ENCODE measurements at regions not wholly inside any gene's neighbourhood (a gene's known extent, or its start where the extent isn't known, plus 50 kb on each side); places are given as distances from the start of the nearest gene placed in this dataset.

DNA sequence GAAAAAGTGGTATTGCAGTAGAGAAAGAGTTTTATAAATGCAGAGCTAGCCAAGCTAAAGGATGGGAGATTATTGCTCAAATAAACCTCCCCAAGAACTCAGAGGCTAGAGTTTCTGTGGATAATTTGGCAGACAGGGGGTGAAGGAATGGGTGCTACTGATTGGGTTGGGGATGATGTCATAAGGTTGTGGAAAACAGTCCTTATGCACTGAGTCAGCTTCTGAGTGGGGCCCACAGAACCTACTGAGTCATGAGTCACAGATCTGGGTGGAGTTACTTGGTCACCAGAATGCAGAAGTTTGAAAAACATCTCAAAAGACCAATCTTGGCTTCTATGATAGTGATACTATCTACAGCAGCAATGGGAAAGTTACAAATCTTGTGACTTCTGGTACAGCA lies 1146.7 kb downstream of the TYW1 start:
- no peak for DNase-seq
- H3K4me2 ChIP-seq (ENCODE audit: low read length, poor library complexity, severe bottlenecking) = no peak overlapping the region
- H3K27me3 ChIP-seq (ENCODE audit: control insufficient read depth in 1 of 2, insufficient read depth in 1 of 2, low read length in 2 of 2) = no peaks in the 10 kb centered on the region
- H3K4me1 ChIP-seq (ENCODE audit: control insufficient read depth, insufficient read depth, low read depth, low read length) = no peaks in the 10 kb centered on the region
- H3K18ac ChIP-seq (ENCODE audit: low read depth in 1 of 2, low read length in 2 of 2) = no peak overlapping the region
- no peak overlapping the region for H3K4ac ChIP-seq (ENCODE audit: low read depth in 1 of 2, low read length in 2 of 2)
- H2BK5ac ChIP-seq (ENCODE audit: low read depth, low read length, poor library complexity, severe bottlenecking) = no peak overlapping the region
- H3K9me3 ChIP-seq (ENCODE audit: control insufficient read depth, low read length) = peaks cover 21% of the 10 kb centered on the region
- H2BK12ac ChIP-seq (ENCODE audit: low read length in 2 of 2) = no peak overlapping the region
- H2AFZ ChIP-seq (ENCODE audit: low read depth, low read length) = no peak overlapping the region
- no peaks in the 10 kb centered on the region for H3K79me1 ChIP-seq (replicated peaks; ENCODE audit: low read length, poor library complexity, severe bottlenecking)
- H2BK120ac ChIP-seq (ENCODE audit: low read depth, low read length) = no peak overlapping the region
- H3K4me3 ChIP-seq (ENCODE audit: insufficient read depth in 1 of 2, low read depth in 1 of 2, low read length in 2 of 2) = no peak overlapping the region
- no peak overlapping the region for H4K91ac ChIP-seq (ENCODE audit: low read length)
- no peak overlapping the region for H3K9ac ChIP-seq (ENCODE audit: low read length)
- H3K36me3 ChIP-seq (ENCODE audit: control insufficient read depth in 1 of 2, insufficient read depth in 2 of 2, low read depth in 1 of 2, low read length in 2 of 2) = no peaks in the 10 kb centered on the region
- no peak overlapping the region for H2BK15ac ChIP-seq (ENCODE audit: low read depth, poor library complexity, severe bottlenecking)
- no peak overlapping the region for H3K14ac ChIP-seq (ENCODE audit: low read length in 2 of 2)
- no peak overlapping the region for H3K23ac ChIP-seq (ENCODE audit: low read length in 2 of 2)
- no peak overlapping the region for H2AK5ac ChIP-seq (ENCODE audit: low read length, severe bottlenecking)
- no peak overlapping the region for H4K8ac ChIP-seq (ENCODE audit: low read length)
- H3K27ac ChIP-seq (ENCODE audit: low read length, poor library complexity, severe bottlenecking) = no peak overlapping the region

DNA sequence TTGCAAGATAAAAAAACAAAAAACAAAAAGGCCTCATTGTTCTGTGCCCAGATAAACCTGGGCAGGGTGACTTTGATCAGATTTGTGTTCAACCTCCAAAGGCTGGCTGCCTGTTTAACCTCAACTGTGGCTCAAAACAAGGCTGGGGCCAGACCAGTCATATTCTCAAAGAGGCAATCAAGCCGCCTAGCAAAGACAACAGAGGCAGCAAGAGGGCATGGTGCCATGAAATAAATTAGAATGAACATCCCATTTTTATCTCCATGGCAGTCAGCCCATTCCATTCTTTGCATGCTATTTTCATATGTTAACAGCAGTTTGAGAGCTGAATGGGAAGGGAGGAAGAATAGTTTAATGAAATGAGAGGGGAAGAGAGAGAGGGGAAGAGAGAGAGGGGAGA lies 1150.3 kb downstream of the TYW1 start:
- no peak overlapping the region for H2BK15ac ChIP-seq (ENCODE audit: low read depth, poor library complexity, severe bottlenecking)
- H3K9me3 ChIP-seq (ENCODE audit: control insufficient read depth, low read length) = peaks cover 21% of the 10 kb centered on the region
- no peak overlapping the region for H3K4ac ChIP-seq (ENCODE audit: low read depth in 1 of 2, low read length in 2 of 2)
- no peak overlapping the region for H3K23ac ChIP-seq (ENCODE audit: low read length in 2 of 2)
- no peak overlapping the region for H2BK12ac ChIP-seq (ENCODE audit: low read length in 2 of 2)
- WGBS = 40% methylated on average over 1 of the region's 1 CpG
- no peak overlapping the region for H2AFZ ChIP-seq (ENCODE audit: low read depth, low read length)
- no peaks in the 10 kb centered on the region for H3K27me3 ChIP-seq (ENCODE audit: control insufficient read depth in 1 of 2, insufficient read depth in 1 of 2, low read length in 2 of 2)
- DNase-seq = no peak
- no peak overlapping the region for H3K27ac ChIP-seq (ENCODE audit: low read length, poor library complexity, severe bottlenecking)
- H3K36me3 ChIP-seq (ENCODE audit: control insufficient read depth in 1 of 2, insufficient read depth in 2 of 2, low read depth in 1 of 2, low read length in 2 of 2) = no peaks in the 10 kb centered on the region
- no peak overlapping the region for H4K91ac ChIP-seq (ENCODE audit: low read length)
- H3K4me3 ChIP-seq (ENCODE audit: insufficient read depth in 1 of 2, low read depth in 1 of 2, low read length in 2 of 2) = no peak overlapping the region
- no peak overlapping the region for H2BK5ac ChIP-seq (ENCODE audit: low read depth, low read length, poor library complexity, severe bottlenecking)
- H3K4me2 ChIP-seq (ENCODE audit: low read length, poor library complexity, severe bottlenecking) = no peak overlapping the region
- no peak overlapping the region for H2AK5ac ChIP-seq (ENCODE audit: low read length, severe bottlenecking)
- H3K9ac ChIP-seq (ENCODE audit: low read length) = no peak overlapping the region
- no peak overlapping the region for H2BK120ac ChIP-seq (ENCODE audit: low read depth, low read length)
- no peak overlapping the region for H3K18ac ChIP-seq (ENCODE audit: low read depth in 1 of 2, low read length in 2 of 2)
- H3K79me1 ChIP-seq (replicated peaks; ENCODE audit: low read length, poor library complexity, severe bottlenecking) = no peaks in the 10 kb centered on the region
- no peak overlapping the region for H3K14ac ChIP-seq (ENCODE audit: low read length in 2 of 2)
- no peak overlapping the region for H4K8ac ChIP-seq (ENCODE audit: low read length)
- no peaks in the 10 kb centered on the region for H3K4me1 ChIP-seq (ENCODE audit: control insufficient read depth, insufficient read depth, low read depth, low read length)

DNA sequence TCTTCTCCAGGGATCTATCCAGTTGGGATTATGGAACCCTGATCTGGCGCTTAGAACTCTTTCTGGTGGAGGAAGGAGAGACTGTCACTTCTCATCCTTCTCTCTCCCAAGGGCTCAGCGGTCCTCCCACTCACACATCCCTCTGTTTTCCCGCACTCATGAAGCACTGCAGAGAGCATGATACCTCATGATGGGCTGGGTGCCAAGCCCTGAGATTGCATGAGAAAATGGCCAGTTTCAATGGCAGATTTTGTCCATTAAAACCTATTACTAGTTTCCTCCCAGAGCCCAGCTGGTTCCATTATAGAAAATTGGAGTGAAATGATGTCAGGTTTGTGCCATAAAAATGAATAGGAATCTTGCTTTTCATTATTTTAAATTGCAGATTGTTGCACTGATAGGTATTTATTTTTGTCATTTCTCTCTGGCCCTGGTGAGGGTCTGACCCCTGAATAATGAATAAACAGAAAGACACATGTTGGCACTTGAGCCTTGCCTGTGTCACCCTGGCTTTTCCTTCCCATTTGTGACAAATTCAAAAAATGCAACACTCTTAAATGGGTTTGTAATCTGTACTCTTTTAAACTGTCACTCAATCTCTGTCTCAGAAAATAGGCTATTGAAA lies 1151.1 kb downstream of the TYW1 start:
- Histone ChIP-seq H3K4me3 (ENCODE audit: insufficient read depth in 1 of 2, low read depth in 1 of 2, low read length in 2 of 2) (no peak overlapping the region), H3K27ac (ENCODE audit: low read length, poor library complexity, severe bottlenecking) (no peak overlapping the region), H3K4me1 (ENCODE audit: control insufficient read depth, insufficient read depth, low read depth, low read length) (no peaks in the 10 kb centered on the region), H3K36me3 (ENCODE audit: control insufficient read depth in 1 of 2, insufficient read depth in 2 of 2, low read depth in 1 of 2, low read length in 2 of 2) (no peaks in the 10 kb centered on the region), H3K9me3 (ENCODE audit: control insufficient read depth, low read length) (peaks cover 15% of the 10 kb centered on the region), H3K4ac (ENCODE audit: low read depth in 1 of 2, low read length in 2 of 2) (no peak overlapping the region), H2BK5ac (ENCODE audit: low read depth, low read length, poor library complexity, severe bottlenecking) (no peak overlapping the region), H3K14ac (ENCODE audit: low read length in 2 of 2) (no peak overlapping the region), H2BK12ac (ENCODE audit: low read length in 2 of 2) (no peak overlapping the region), H4K91ac (ENCODE audit: low read length) (no peak overlapping the region), H2AK5ac (ENCODE audit: low read length, severe bottlenecking) (no peak overlapping the region), H3K18ac (ENCODE audit: low read depth in 1 of 2, low read length in 2 of 2) (no peak overlapping the region), H4K8ac (ENCODE audit: low read length) (no peak overlapping the region), H2BK15ac (ENCODE audit: low read depth, poor library complexity, severe bottlenecking) (no peak overlapping the region), H2AFZ (ENCODE audit: low read depth, low read length) (no peak overlapping the region), H3K27me3 (ENCODE audit: control insufficient read depth in 1 of 2, insufficient read depth in 1 of 2, low read length in 2 of 2) (no peaks in the 10 kb centered on the region), H2BK120ac (ENCODE audit: low read depth, low read length) (no peak overlapping the region), H3K4me2 (ENCODE audit: low read length, poor library complexity, severe bottlenecking) (no peak overlapping the region), H3K23ac (ENCODE audit: low read length in 2 of 2) (no peak overlapping the region), H3K9ac (ENCODE audit: low read length) (no peak overlapping the region), H3K79me1 (replicated peaks; ENCODE audit: low read length, poor library complexity, severe bottlenecking) (no peaks in the 10 kb centered on the region)
- WGBS = 54% methylated on average over 3 of the region's 3 CpGs
- no peak for DNase-seq

DNA sequence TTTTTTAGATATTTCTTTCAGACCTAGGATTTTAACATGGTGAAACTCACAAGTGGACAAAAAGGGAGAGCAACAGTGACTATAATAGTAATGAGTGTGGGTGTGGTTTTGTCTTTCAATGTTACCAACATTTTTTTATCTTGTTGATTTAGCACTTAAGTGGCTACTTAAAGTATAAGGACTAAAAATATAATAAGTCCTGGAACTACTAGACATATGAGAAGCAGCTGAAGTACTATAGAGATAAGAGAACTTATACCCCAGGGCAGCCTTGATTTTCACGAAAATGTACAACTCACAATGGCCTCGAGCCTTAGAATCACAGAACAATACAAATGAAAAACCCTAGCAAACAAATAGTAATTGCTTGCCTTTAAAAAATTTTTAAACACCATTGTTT lies 1151.8 kb downstream of the TYW1 start:
- Histone ChIP-seq H2BK5ac (ENCODE audit: low read depth, low read length, poor library complexity, severe bottlenecking) (no peak overlapping the region), H3K23ac (ENCODE audit: low read length in 2 of 2) (no peak overlapping the region), H3K9me3 (ENCODE audit: control insufficient read depth, low read length) (peaks cover 8% of the 10 kb centered on the region), H3K4ac (ENCODE audit: low read depth in 1 of 2, low read length in 2 of 2) (no peak overlapping the region), H3K4me3 (ENCODE audit: insufficient read depth in 1 of 2, low read depth in 1 of 2, low read length in 2 of 2) (no peak overlapping the region), H3K27me3 (ENCODE audit: control insufficient read depth in 1 of 2, insufficient read depth in 1 of 2, low read length in 2 of 2) (no peaks in the 10 kb centered on the region), H3K27ac (ENCODE audit: low read length, poor library complexity, severe bottlenecking) (no peak overlapping the region), H3K14ac (ENCODE audit: low read length in 2 of 2) (no peak overlapping the region), H2BK12ac (ENCODE audit: low read length in 2 of 2) (no peak overlapping the region), H3K9ac (ENCODE audit: low read length) (no peak overlapping the region), H3K4me2 (ENCODE audit: low read length, poor library complexity, severe bottlenecking) (no peak overlapping the region), H2AFZ (ENCODE audit: low read depth, low read length) (no peak overlapping the region), H2BK120ac (ENCODE audit: low read depth, low read length) (no peak overlapping the region), H3K79me1 (replicated peaks; ENCODE audit: low read length, poor library complexity, severe bottlenecking) (no peaks in the 10 kb centered on the region), H2AK5ac (ENCODE audit: low read length, severe bottlenecking) (no peak overlapping the region), H3K36me3 (ENCODE audit: control insufficient read depth in 1 of 2, insufficient read depth in 2 of 2, low read depth in 1 of 2, low read length in 2 of 2) (no peaks in the 10 kb centered on the region), H4K91ac (ENCODE audit: low read length) (no peak overlapping the region), H2BK15ac (ENCODE audit: low read depth, poor library complexity, severe bottlenecking) (no peak overlapping the region), H4K8ac (ENCODE audit: low read length) (no peak overlapping the region), H3K18ac (ENCODE audit: low read depth in 1 of 2, low read length in 2 of 2) (no peak overlapping the region), H3K4me1 (ENCODE audit: control insufficient read depth, insufficient read depth, low read depth, low read length) (no peaks in the 10 kb centered on the region)
- DNase-seq = no peak
- 30% methylated on average over 1 of the region's 2 CpGs for WGBS
